VCaP (cell line): ENCODE measurements at regions not wholly inside any gene's neighbourhood (a gene's known extent, or its start where the extent isn't known, plus 50 kb on each side); places are given as distances from the start of the nearest gene placed in this dataset.

Experiments used
- H3K27ac ChIP-seq: fragments of 450-650 bp; 2 replicates; pipeline ENCODE4 v1.5.1; 2017
- TF ChIP-seq, protein P1 (sequence below): fragments of 450-650 bp; conservative IDR thresholded peaks from 2 replicates; pipeline ENCODE4 v1.5.1; 2017; ENCODE audit warnings: mild to moderate bottlenecking, moderate library complexity

DNA sequence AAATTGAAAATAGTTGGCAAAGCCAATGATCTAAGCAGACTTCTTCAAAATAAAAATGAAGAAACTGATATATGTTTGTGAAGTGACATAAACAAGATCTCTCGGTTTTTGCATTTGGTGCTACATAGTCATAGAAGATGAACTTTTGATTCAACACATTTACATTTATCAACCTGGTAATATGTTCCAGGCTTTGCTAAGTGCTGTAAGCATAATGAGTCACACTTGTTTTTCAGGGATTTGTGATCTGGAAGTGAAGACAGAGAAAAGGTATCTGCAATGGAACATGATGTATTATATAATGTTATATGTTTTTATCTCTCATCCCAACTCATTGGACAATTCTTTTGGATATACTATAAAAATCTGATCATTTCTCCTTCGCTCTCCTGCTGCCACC lies 801.4 kb downstream of the BRINP1 start:
- H3K27ac ChIP-seq, result no peak overlapping the region
- TF ChIP-seq, protein P1, sequence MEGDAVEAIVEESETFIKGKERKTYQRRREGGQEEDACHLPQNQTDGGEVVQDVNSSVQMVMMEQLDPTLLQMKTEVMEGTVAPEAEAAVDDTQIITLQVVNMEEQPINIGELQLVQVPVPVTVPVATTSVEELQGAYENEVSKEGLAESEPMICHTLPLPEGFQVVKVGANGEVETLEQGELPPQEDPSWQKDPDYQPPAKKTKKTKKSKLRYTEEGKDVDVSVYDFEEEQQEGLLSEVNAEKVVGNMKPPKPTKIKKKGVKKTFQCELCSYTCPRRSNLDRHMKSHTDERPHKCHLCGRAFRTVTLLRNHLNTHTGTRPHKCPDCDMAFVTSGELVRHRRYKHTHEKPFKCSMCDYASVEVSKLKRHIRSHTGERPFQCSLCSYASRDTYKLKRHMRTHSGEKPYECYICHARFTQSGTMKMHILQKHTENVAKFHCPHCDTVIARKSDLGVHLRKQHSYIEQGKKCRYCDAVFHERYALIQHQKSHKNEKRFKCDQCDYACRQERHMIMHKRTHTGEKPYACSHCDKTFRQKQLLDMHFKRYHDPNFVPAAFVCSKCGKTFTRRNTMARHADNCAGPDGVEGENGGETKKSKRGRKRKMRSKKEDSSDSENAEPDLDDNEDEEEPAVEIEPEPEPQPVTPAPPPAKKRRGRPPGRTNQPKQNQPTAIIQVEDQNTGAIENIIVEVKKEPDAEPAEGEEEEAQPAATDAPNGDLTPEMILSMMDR, result no peak

DNA sequence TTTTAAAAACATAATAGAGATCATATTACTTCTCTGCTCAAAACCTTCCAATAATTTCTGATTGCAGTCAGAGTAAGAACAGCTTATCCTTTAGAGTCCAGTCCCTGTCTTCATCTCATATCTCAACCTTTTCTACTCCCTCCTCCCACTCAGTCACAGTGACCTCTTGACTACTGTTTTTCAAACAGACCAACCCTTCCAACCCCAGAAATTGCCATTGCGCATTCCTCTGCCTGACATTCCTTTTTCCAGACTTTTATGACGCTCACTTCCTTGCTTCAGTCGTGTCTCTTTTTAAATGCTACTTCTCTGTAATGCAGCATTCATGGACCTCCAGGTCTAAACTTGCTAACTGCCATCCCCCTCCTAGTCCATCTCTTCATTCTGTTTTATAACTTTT lies 800.5 kb downstream of the BRINP1 start:
- no peak overlapping the region for H3K27ac ChIP-seq
- TF ChIP-seq, protein P1, result no peak

DNA sequence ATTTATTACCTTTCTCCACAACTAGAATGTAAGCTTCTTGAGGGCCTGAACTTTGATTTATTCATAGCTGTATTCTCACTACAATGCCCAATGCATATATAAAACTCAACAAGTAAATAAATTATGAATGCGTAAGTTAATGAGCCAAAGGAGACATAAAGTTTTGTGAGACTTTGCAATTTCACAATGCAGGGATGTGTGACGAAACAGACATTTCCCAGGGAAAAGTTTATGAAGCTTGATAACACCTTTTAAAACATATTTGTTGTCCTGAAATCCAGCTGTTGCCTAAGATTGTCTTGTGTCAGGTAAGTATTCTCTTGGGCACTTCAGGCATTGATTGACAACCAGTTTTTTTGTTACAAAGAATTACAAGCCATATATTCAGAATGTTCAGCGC lies 800.1 kb downstream of the BRINP1 start:
- H3K27ac ChIP-seq, result no peak overlapping the region
- TF ChIP-seq, protein P1, result no peak

DNA sequence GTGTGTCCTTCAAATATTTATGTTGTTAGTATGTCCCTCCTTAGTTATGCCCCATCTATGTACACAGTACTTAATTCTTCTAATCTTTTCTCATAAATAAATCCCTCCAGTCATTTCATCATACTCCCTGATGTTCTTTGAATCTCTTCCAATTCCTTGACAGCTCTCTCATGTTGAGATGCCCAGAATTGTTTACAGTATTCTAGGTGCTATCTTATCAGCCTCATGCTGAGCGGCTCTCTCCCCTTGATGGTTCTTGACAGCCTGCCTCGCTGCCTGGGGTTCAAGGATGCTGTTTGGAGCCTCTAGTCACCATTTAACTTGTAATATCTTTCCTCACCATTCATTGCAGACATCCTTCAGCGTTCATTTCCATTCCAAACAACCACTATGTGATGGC lies 799.2 kb downstream of the BRINP1 start:
- H3K27ac ChIP-seq, result no peak overlapping the region
- TF ChIP-seq, protein P1, result no peak

DNA sequence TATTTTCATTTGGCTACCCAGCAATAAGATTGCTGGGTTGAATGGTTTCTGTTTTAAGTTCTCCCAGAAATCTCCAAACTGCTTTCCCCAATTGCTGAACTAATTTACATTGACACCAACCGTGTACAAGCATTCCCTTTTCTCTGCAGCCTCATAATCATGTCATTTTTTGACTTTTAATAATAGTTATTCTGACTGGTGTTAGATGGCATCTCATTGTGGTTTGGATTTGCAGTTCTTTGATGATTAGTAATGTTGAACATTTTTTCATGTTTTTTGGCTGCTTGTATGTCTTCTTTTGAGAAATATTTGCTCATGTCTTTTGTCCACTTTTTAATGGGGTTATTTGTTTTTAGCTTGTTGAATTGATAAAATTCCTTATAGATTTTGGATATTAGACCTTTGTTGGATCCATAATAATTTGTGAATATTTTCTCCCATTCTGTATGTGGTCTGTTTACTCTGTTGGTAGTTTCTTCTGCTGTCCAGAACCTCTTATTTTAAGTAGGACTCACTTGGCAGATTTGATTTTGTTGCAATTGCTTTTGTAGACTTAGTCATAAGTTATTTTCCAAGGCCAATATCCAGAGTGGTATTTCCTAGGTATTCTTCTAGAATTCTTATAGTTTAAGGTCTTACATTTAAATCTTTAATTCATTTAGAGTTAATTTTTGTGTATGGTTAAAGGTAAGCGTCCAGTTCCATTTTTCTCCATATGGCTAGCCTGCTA lies 793.7 kb downstream of the BRINP1 start:
- no peak overlapping the region for H3K27ac ChIP-seq
- TF ChIP-seq, protein P1, result no peak

DNA sequence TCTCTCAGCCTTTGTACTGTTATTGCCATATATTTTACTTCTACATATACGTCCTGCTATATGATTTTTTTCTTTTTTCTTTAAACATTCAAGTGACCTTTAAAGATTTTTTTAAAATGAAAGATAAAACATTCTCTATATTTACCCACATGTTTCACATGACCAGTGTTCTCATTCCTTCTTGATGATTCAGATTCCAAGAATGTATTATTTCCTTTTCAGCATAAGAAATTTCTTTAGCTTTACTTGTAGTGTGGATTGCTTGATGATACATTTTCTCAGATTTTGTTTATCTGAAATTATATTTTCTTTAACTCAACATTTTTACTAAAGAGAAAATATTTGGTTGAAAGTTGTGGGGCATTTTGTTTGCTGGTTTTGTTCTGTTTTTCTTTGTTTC lies 792.1 kb downstream of the BRINP1 start:
- TF ChIP-seq, protein P1, result no peak
- H3K27ac ChIP-seq, result no peak overlapping the region

DNA sequence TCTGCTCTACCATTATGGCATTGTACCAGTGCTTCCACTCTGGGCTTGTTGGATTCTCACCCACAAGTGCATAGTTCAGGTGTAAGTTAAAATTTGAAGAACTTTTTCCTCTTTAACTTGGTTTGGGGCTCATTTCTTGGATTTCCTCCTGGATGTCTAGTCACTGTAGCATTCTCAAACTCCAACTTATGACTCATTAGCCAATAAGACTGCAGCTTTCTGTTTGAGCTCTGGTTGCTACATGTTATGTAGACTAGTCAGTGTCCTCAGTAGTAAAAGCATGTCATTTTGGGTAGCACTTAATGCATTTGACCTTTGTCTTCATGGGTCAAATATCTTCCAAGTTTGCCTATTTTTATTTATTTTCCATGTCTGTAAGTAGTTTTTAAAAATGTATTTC lies 790.8 kb downstream of the BRINP1 start:
- no peak overlapping the region for H3K27ac ChIP-seq
- TF ChIP-seq, protein P1, result no peak
